OCI-LY7 (cell line): ENCODE measurements at regions not wholly inside any gene's neighbourhood (a gene's known extent, or its start where the extent isn't known, plus 50 kb on each side); places are given as distances from the start of the nearest gene placed in this dataset.

ENCODE experiments used
- EZH2phosphoT487 ChIP-seq: fragments of 200-600 bp; sonication (generic); IDR thresholded peaks from 2 replicates; pipeline ENCODE4 v1.6.1; 2018; ENCODE audit warnings: low read depth, borderline replicate concordance, mild to moderate bottlenecking, mixed run types, antibody characterized with exemption, low read length, moderate library complexity, mixed read lengths
- TF ChIP-seq, protein P1 (sequence below): fragments of 200-600 bp; sonication (generic); conservative IDR thresholded peaks from 2 replicates; pipeline ENCODE4 v1.5.1; 2014; ENCODE audit warnings: mild to moderate bottlenecking, antibody characterized with exemption, low read length, moderate library complexity, mixed read lengths

DNA sequence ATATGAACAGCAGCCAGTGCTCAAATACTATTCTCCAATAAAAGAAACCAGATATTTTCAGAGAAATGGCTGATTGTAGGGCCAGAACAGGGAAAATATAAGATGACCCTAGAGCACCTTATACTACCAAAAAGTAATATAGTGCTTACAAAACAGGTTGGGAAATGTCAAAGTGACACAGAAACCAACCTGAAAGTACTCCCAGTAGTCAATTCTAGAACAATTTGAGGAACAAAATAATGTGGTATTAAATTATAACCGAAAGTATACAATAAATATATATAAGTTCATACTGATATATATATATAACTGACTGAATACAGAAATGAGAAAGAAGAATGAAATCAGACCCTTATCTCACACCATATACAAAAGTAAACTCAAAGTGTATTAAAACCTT is 657.2 kb upstream of the PHF14 start:
- TF ChIP-seq, protein P1, sequence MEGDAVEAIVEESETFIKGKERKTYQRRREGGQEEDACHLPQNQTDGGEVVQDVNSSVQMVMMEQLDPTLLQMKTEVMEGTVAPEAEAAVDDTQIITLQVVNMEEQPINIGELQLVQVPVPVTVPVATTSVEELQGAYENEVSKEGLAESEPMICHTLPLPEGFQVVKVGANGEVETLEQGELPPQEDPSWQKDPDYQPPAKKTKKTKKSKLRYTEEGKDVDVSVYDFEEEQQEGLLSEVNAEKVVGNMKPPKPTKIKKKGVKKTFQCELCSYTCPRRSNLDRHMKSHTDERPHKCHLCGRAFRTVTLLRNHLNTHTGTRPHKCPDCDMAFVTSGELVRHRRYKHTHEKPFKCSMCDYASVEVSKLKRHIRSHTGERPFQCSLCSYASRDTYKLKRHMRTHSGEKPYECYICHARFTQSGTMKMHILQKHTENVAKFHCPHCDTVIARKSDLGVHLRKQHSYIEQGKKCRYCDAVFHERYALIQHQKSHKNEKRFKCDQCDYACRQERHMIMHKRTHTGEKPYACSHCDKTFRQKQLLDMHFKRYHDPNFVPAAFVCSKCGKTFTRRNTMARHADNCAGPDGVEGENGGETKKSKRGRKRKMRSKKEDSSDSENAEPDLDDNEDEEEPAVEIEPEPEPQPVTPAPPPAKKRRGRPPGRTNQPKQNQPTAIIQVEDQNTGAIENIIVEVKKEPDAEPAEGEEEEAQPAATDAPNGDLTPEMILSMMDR, result no peak
- no peak for TF ChIP-seq EZH2phosphoT487
